ENCODE measurements at regions not wholly inside any gene's neighbourhood (a gene's known extent, or its start where the extent isn't known, plus 50 kb on each side); places are given as distances from the start of the nearest gene placed in this dataset.

GRCh38 chr10:52923520-52923919 is 150.9 kb upstream of the MBL2 start:
- H3K4me3 ChIP-seq (ENCODE audit: low read depth, low read length): no peak overlapping the region
- DNase-seq (ENCODE audit: low read depth): no peak
- no peak for TF ChIP-seq CTCF (IDR thresholded peaks at IDR 0.05; ENCODE audit: insufficient read depth, low read length)

DNA sequence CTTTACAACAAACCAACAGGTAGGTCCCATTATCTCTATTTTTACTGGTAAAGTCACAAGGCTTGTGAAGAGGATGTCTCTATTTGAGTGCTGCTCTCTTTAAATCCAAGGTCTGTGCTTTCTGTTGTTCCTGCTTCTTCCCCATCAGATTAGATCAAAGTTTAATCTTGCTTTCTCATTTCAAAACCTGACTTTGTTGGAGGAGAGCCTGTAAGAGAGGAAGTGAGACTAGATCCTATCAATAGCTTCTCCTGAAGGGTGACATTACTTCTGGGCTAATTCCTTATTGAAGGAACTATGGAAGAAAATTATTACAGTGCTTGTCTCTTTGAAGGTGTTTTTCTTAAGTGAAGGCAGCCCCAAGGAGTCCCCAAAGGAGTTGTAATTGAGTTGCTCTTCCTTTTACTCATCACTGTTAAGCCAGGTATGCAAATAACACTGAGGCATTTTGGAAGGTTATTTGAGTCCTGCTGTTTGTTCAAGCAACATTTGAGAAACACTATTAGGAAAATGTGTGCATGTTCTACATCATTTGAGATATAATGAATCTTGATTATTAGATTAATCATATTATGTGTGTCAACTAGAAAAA is 146.2 kb upstream of the MBL2 start:
- no peak overlapping the region for H3K4me3 ChIP-seq (ENCODE audit: low read depth, low read length)
- no peak for TF ChIP-seq CTCF (IDR thresholded peaks at IDR 0.05; ENCODE audit: insufficient read depth, low read length)
- no peak for DNase-seq (ENCODE audit: low read depth)

- TF ChIP-seq CTCF (IDR thresholded peaks at IDR 0.05; ENCODE audit: insufficient read depth, low read length): no peak
- H3K4me3 ChIP-seq (ENCODE audit: low read depth, low read length): no peak overlapping the region
- DNase-seq (ENCODE audit: low read depth): no peak
These were observed 142.8 kb upstream of the MBL2 start for GRCh38 chr10:52915391-52915790.

GRCh38 chr10:52911163-52911562 is 138.6 kb upstream of the MBL2 start:
- DNase-seq (ENCODE audit: low read depth): no peak
- no peak for TF ChIP-seq CTCF (IDR thresholded peaks at IDR 0.05; ENCODE audit: insufficient read depth, low read length)
- no peak overlapping the region for H3K4me3 ChIP-seq (ENCODE audit: low read depth, low read length)

DNA sequence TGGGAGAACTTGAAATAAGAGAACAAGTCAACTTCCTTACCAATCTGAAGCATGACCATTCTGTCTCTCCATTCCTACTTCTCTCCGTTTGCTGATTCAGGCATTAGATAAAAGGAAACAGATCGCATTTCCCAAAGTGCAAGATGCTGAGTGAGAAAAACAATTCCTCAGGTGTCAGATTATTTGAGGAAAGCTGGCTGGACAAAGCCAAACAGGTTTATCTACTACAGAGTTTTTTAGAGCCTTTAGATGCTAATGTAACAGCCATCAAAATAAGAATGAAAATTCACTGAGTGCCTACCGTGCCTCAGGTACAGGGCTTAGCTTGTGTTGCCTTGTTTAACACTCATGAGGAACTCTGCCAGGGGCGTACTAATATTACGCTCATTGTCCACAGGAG is 135.9 kb upstream of the MBL2 start:
- no peak for DNase-seq (ENCODE audit: low read depth)
- no peak overlapping the region for H3K4me3 ChIP-seq (ENCODE audit: low read depth, low read length)
- no peak for TF ChIP-seq CTCF (IDR thresholded peaks at IDR 0.05; ENCODE audit: insufficient read depth, low read length)

GRCh38 chr10:52906046-52906445 is 133.5 kb upstream of the MBL2 start:
- no peak for TF ChIP-seq CTCF (IDR thresholded peaks at IDR 0.05; ENCODE audit: insufficient read depth, low read length)
- no peak for DNase-seq (ENCODE audit: low read depth)

GRCh38 chr10:52903397-52903938 is 130.9 kb upstream of the MBL2 start:
- no peak for TF ChIP-seq CTCF (IDR thresholded peaks at IDR 0.05; ENCODE audit: insufficient read depth, low read length)
- DNase-seq (ENCODE audit: low read depth): no peak
- no peak overlapping the region for H3K4me3 ChIP-seq (ENCODE audit: low read depth, low read length)

More at GRCh38 chr10:52906046-52906445, 133.5 kb upstream of the MBL2 start:
- no peak overlapping the region for H3K4me3 ChIP-seq (ENCODE audit: low read depth, low read length)

Data from fibroblast of the aortic adventitia (primary cell).